GM21360 (cell line): ENCODE measurements at regions not wholly inside any gene's neighbourhood (a gene's known extent, or its start where the extent isn't known, plus 50 kb on each side); places are given as distances from the start of the nearest gene placed in this dataset.

Experiments used
- ATAC-seq: cut with Tn5 transposase; IDR thresholded peaks from one replicate; pipeline ENCODE4 v1.9.1; 2021; ENCODE audit warnings: mild to moderate bottlenecking, moderate library complexity; ENCODE audit not compliant: unreplicated experiment

- ATAC-seq, result no peak
Observed at GRCh38 chr13:104485571-104485970, 1419.4 kb upstream of the SLC10A2 start.

DNA sequence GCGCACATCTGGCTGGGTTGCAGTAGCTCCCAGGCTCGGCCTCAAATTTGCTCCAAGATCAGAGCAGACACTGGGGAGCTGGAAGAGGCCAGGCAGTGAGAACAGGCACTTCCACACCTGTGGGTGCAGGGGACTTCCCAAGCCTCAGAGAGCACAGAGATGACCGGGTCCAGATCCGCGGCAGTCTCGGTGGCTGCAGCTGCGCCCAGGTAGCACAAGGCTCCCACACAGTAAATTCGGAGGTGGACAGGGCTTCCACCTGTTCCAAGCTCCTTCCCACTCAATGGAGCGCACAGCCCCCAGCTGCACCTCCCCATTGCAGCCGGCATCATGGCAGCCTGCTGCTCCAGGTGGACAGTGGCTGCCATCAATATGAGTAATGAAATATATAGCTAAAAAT lies 1417.4 kb upstream of the SLC10A2 start:
- ATAC-seq, result no peak

GRCh38 chr13:104477261-104477660 lies 1411.0 kb upstream of the SLC10A2 start:
- ATAC-seq, result no peak

DNA sequence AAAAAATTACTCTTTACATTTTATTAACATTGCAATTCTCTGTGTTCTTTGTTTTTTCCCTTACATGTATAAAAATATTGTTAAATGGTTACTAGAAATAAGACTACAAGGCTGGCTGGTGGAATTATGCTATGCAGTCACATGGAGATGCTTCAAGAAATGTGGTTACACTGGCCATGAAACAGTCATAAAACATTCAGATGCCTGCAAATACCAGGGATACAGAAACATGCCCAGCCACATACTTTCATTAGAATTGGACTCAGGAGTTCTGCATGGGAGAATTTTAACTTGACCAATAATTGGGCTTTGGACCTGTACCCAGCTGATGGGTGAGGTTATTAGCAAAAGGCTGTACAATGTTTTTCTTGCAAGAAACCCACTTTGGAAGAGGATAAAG lies 1407.7 kb upstream of the SLC10A2 start:
- no peak for ATAC-seq

- ATAC-seq, result no peak
Observed at GRCh38 chr13:104466016-104466415, 1399.8 kb upstream of the SLC10A2 start.

- no peak for ATAC-seq
Observed at GRCh38 chr13:104461049-104461448, 1394.8 kb upstream of the SLC10A2 start.

- ATAC-seq, result no peak
Observed at GRCh38 chr13:104460554-104460953, 1394.3 kb upstream of the SLC10A2 start.

GRCh38 chr13:104450006-104450405 lies 1383.8 kb upstream of the SLC10A2 start:
- ATAC-seq, result no peak

GRCh38 chr13:104447348-104447747 lies 1381.1 kb upstream of the SLC10A2 start:
- ATAC-seq, result no peak

- ATAC-seq, result no peak
Observed at GRCh38 chr13:104442536-104442935, 1376.3 kb upstream of the SLC10A2 start.

GRCh38 chr13:104436555-104436954 lies 1370.3 kb upstream of the SLC10A2 start:
- no peak for ATAC-seq

GRCh38 chr13:104431895-104432294 lies 1365.7 kb upstream of the SLC10A2 start:
- ATAC-seq, result no peak

DNA sequence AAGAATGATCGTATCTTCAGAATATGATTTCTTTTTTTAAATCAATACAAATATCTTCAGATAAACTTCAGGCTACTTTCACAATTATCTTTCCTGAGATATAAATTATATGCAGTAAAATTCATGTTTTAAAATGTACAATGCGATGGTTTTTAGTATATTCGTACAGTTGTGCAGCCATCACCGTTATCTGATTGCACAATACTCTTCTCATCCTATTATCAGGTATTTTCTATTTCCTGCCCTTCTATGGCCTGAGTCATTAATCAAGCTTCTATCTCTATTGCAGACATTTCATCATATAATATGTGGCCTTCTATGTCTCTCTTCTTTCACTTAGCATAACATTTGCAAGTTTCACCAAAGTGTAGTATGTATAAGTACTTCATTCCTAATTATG lies 1360.2 kb upstream of the SLC10A2 start:
- ATAC-seq, result no peak

- no peak for ATAC-seq
Observed at GRCh38 chr13:104422668-104423067, 1356.5 kb upstream of the SLC10A2 start.

DNA sequence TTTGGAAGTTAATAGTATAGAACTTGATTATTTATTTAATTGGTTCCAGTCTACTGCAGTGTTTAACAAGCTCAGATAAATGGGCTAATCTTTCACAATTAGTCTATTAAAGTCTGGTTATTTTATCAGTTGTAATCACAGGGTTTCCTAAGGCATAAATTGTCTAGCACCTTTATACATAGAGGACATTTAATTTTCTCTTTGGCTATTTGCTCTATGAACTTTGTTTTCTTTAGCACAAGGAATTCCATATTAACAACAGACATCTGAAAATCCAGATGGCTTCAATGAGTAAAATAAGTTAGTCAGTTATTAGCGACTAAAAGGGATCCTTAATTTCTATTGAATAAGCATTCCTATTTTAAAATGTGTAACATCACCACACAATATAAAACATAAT lies 1350.8 kb upstream of the SLC10A2 start:
- ATAC-seq, result no peak

- no peak for ATAC-seq
Observed at GRCh38 chr13:104414771-104415170, 1348.6 kb upstream of the SLC10A2 start.

GRCh38 chr13:104414181-104414580 lies 1348.0 kb upstream of the SLC10A2 start:
- ATAC-seq, result no peak

- ATAC-seq, result no peak
Observed at GRCh38 chr13:104411141-104411765, 1345.0 kb upstream of the SLC10A2 start.

- no peak for ATAC-seq
Observed at GRCh38 chr13:104408733-104409132, 1342.5 kb upstream of the SLC10A2 start.

DNA sequence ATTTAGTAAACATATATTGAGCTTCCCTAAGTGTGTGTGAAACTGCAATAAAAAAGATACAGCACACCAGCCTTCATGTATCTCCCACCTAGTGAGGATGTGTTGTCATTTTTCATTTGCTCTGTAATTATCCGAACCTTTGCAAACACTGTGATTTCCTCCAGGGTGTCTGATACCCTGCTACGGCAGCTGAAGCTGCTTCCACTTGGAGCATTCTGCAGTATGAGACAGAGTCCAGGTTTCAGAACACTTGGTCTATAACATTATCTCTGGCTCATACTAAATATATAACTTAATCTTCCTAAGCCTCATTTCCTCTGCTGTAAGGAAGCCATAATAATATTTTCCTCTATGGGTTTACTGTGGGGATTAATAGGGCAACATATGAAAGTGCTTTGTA lies 1338.1 kb upstream of the SLC10A2 start:
- ATAC-seq, result no peak

DNA sequence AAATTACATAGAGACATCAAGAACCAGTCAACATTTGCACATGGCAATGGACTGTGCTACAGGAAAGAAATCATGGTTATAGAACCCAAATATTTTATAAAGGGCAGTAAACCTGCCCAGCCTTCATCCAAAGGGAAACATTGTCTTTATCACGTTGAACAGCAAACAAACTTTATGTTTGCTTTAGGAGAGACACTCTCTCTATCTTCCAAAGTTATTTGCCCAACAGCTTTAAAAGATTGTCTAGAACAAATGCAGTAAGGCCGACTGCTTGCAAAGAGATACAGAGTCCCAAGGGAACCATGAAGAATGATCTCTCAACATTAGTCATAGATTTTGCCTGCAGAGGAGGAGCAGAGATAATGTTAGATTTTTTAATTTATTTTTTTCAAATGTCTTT lies 1323.5 kb upstream of the SLC10A2 start:
- no peak for ATAC-seq

- ATAC-seq, result no peak
Observed at GRCh38 chr13:104387510-104387909, 1321.3 kb upstream of the SLC10A2 start.

DNA sequence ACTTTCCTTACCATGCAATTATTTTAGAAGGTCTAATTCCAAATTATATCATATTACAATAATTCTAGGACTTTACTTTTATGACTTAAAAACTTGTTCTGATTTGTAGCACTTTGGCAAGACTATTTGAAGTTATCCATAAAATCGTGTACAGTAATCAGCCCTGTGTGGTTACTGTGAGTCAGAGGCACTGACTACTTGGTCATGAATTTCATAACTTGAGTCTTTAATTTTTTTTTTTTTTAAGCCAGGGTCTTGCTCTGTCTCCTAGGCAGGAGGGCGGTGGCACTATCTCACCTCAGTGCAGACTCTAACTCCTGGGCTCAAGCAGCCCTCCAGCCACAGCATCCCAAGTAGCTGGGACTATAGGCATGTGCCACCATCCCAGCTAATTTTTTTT lies 1319.2 kb upstream of the SLC10A2 start:
- ATAC-seq, result no peak
